Mucosa of descending colon (tissue), 3 donors: ENCODE measurements at regions not wholly inside any gene's neighbourhood (a gene's known extent, or its start where the extent isn't known, plus 50 kb on each side); places are given as distances from the start of the nearest gene placed in this dataset.

ENCODE experiments used
- ATAC-seq: fragments of 200-7000 bp; cut with Tn5 transposase; one replicate; pipeline ENCODE4 v1.9.1; 2020; ENCODE audit warnings: mild to moderate bottlenecking, moderate library complexity
- DNase-seq, 3 donors: peaks; one replicate each; pipeline ENCODE4 v3.0.0-alpha.2; 2020
- H3K36me3 ChIP-seq: fragments of 200-600 bp; one replicate; pipeline ENCODE4 v1.8.0; 2021; ENCODE audit warnings: low read depth, mild to moderate bottlenecking
- H3K4me1 ChIP-seq: fragments of 200-600 bp; one replicate; pipeline ENCODE4 v1.8.0; 2021; ENCODE audit warnings: low read depth, mild to moderate bottlenecking
- H3K4me3 ChIP-seq: fragments of 200-600 bp; one replicate; pipeline ENCODE4 v1.8.0; 2021; ENCODE audit warnings: mild to moderate bottlenecking
- H3K9me3 ChIP-seq: fragments of 200-600 bp; one replicate; pipeline ENCODE4 v1.8.0; 2021; ENCODE audit warnings: mild to moderate bottlenecking
- CTCF ChIP-seq: fragments of 200-600 bp; IDR thresholded peaks from one replicate; pipeline ENCODE4 v1.8.0; 2022; ENCODE audit warnings: antibody characterized with exemption, mild to moderate bottlenecking
- intact Hi-C, 2 donors: fragments of 100-400 bp; cut with DNase I in 1 of 2; cut with micrococcal nuclease in 1 of 2; formaldehyde crosslinking; loops; one replicate each; pipeline versions ENCODE4 v1.11.0 to v1.11.1; 2022; cut with DNase I, micrococcal nuclease
- donor health status: DM: no; HTN: no; CAD: no; lungs with moderate emphysema.
- donor health status: DM: no; HTN: no; CAD: no.
- donor health status: DM: no; HTN: yes; CAD: no.

- ATAC-seq (no peak), DNase-seq (no peak)
- Histone ChIP-seq H3K4me3 (no peak overlapping the region), H3K36me3 (no peaks in the 10 kb centered on the region), H3K9me3 (no peaks in the 10 kb centered on the region), H3K4me1 (no peaks in the 10 kb centered on the region)
- no peak for TF ChIP-seq CTCF
- intact Hi-C loops: no loop called here
Measured at GRCh38 chr1:87450136-87450535, 121.5 kb downstream of the LMO4 start.

GRCh38 chr1:87450615-87451209 lies 122.0 kb downstream of the LMO4 start:
- no peak overlapping the region for H3K4me3 ChIP-seq
- no peaks in the 10 kb centered on the region for H3K4me1 ChIP-seq
- TF ChIP-seq CTCF: no peak
- DNase-seq: peak; percentile 57 to 64 (median 58)
- H3K36me3 ChIP-seq: no peaks in the 10 kb centered on the region
- ATAC-seq: peak; percentile 61
- intact Hi-C loops: no loop called here
- no peaks in the 10 kb centered on the region for H3K9me3 ChIP-seq

GRCh38 chr1:87451229-87451920 lies 122.7 kb downstream of the LMO4 start:
- Histone ChIP-seq H3K9me3 (no peaks in the 10 kb centered on the region), H3K4me1 (no peaks in the 10 kb centered on the region), H3K36me3 (no peaks in the 10 kb centered on the region), H3K4me3 (no peak overlapping the region)
- ATAC-seq (no peak), DNase-seq (no peak)
- TF ChIP-seq CTCF: no peak
- intact Hi-C loops: no loop called here

- H3K36me3 ChIP-seq: no peaks in the 10 kb centered on the region
- no peaks in the 10 kb centered on the region for H3K9me3 ChIP-seq
- DNase-seq (no peak), ATAC-seq (no peak)
- no peak for TF ChIP-seq CTCF
- no peaks in the 10 kb centered on the region for H3K4me1 ChIP-seq
- intact Hi-C loops: no loop called here
- no peak overlapping the region for H3K4me3 ChIP-seq
Measured at GRCh38 chr1:87452648-87453047, 124.0 kb downstream of the LMO4 start.

- TF ChIP-seq CTCF: no peak
- H3K36me3 ChIP-seq: no peaks in the 10 kb centered on the region
- no peak overlapping the region for H3K4me3 ChIP-seq
- intact Hi-C loops: no loop called here
- no peaks in the 10 kb centered on the region for H3K4me1 ChIP-seq
- ATAC-seq (no peak), DNase-seq (no peak)
- H3K9me3 ChIP-seq: no peaks in the 10 kb centered on the region
Measured at GRCh38 chr1:87457408-87457807, 128.7 kb downstream of the LMO4 start.
